GM19452 (cell line): ENCODE measurements at regions not wholly inside any gene's neighbourhood (a gene's known extent, or its start where the extent isn't known, plus 50 kb on each side); places are given as distances from the start of the nearest gene placed in this dataset.

ENCODE experiments used
- ATAC-seq: cut with Tn5 transposase; IDR thresholded peaks from one replicate; pipeline ENCODE4 v1.9.1; 2021; ENCODE audit not compliant: unreplicated experiment

- ATAC-seq: no peak
Measured at GRCh38 chr22:48450188-48450825, 1377.4 kb downstream of the BRD1 start.

- ATAC-seq: no peak
Measured at GRCh38 chr22:48449466-48450187, 1378.0 kb downstream of the BRD1 start.

GRCh38 chr22:48448821-48449220, 1378.9 kb downstream of the BRD1 start:
- no peak for ATAC-seq

GRCh38 chr22:48445113-48445827, 1382.4 kb downstream of the BRD1 start:
- no peak for ATAC-seq

GRCh38 chr22:48444320-48445112, 1383.2 kb downstream of the BRD1 start:
- peak; percentile 88 for ATAC-seq

DNA sequence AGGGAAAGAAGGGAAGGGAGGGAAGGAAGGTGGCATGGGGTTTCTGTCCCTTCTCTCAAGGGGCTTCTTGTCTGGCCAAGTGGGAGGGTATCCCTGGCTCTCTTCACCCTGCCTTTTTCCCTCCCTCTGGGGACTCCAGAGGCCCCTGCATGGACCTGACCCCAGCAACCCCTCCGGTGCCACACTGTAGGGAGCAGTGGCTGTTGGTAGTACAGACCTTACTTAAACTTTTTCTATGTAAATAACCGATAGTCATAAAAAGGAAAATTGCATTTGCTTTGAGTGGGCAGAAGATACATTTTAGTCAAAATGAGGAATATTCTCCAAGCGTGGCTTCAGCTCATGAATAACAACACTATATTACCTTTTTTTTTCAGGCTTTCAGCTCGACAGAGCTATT, 1384.0 kb downstream of the BRD1 start:
- ATAC-seq: no peak

- ATAC-seq: no peak
Measured at GRCh38 chr22:48442663-48443062, 1385.0 kb downstream of the BRD1 start.

DNA sequence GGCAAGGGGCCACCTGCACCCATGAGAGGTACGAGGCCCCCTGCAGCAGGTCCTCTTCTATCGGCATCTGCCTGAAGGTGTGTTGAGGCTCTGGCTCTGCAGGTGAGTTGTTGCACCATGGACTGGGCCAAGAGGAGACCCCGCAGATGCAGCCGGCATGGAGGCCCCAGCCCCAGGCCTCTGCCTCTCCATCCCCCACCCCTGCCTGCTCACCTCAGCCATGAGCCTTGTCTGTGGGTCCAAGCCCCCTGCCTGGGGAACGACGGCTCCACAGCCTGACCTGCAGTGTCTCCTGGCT, 1386.2 kb downstream of the BRD1 start:
- no peak for ATAC-seq

GRCh38 chr22:48440673-48441552, 1386.8 kb downstream of the BRD1 start:
- ATAC-seq: no peak

DNA sequence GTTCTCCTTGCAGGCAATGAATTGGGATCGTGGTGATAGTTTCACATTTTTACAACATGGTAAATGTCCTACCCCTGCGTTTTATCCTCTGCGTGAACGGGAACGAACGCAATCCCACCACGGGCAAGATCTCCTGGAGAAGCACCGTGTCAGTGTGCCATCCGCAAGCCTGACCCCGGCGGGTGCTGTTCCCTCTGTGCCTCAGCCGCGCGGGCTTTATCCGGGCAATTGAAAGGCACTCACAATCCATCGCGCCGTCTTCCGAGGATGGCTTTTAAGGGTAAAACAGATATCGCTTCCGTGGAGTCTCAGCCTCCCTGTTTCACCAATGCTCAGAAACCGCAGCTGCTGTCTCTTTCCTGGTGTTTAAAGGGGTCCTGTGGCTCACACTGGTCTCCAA, 1387.5 kb downstream of the BRD1 start:
- ATAC-seq: no peak

- ATAC-seq: no peak
Measured at GRCh38 chr22:48439560-48440135, 1388.0 kb downstream of the BRD1 start.

GRCh38 chr22:48438800-48439559, 1388.7 kb downstream of the BRD1 start:
- no peak for ATAC-seq

DNA sequence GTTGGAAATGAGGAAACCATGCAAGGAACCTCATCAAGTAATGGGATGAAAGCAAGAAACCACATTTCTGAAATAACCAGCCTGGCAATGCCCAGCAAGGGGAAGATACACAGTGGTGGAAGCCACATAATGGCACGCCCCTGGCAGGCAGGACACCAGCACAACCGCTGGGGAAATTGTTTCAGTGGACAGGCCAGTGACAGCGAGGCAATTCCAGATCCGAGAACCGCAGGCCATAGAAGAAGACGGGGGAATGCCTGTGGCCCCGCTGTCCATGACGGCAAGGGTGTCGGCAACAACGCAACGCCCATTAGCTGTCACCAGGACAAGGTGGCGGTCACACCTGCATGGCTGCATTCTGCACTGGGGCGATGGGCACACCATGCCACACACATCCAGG, 1389.6 kb downstream of the BRD1 start:
- no peak for ATAC-seq

- ATAC-seq: no peak
Measured at GRCh38 chr22:48436201-48436931, 1391.3 kb downstream of the BRD1 start.

- ATAC-seq: no peak
Measured at GRCh38 chr22:48434868-48435250, 1392.8 kb downstream of the BRD1 start.

DNA sequence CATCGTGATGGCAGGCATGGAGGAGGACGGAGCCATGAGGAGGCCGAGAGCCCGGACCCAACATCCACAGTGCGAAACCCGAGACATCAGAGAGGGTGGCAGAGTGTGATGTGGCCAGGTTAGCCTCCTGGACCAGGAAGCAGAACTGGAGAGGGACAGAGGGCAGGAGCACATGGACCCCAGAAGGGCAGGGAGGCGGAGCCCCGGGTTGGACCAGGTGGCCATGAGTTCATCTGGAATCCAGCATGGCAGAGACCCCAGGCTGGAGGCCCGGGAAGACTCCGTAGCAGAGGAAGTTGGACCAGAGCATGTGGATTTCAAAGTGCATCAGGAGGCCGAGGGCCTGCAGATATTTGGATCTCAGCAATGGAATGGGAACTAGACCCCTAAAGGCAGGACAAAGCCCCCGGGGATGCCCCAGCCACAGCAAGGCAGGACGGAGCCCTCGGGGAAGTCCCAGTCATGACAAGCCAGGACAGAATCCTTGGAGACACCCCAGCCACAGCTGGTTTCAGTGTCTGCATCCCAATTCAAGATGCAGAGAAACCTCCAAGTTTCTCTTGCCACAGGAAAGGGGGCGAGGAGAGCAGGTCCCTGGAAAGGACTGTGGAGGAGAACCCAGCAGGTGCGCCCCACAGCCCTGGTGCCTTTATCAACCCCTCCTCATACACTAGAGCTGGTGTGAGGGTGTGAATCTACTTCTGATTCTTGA, 1393.4 kb downstream of the BRD1 start:
- ATAC-seq: no peak

GRCh38 chr22:48433647-48434046, 1394.0 kb downstream of the BRD1 start:
- ATAC-seq: no peak
